ENCODE measurements at regions not wholly inside any gene's neighbourhood (a gene's known extent, or its start where the extent isn't known, plus 50 kb on each side); places are given as distances from the start of the nearest gene placed in this dataset.

- TF ChIP-seq ZBTB7A (IDR thresholded peaks at IDR 0.05; ENCODE audit: low read depth), result no peak
- no peak for TF ChIP-seq TEAD4 (IDR thresholded peaks at IDR 0.05)
- no peak for TF ChIP-seq MAX (IDR thresholded peaks at IDR 0.05)
- TF ChIP-seq REST (IDR thresholded peaks at IDR 0.05; ENCODE audit: low read depth), result no peak
- TF ChIP-seq EP300 (IDR thresholded peaks at IDR 0.05; ENCODE audit: borderline replicate concordance), result no peak
- no peak for TF ChIP-seq YY1 (IDR thresholded peaks at IDR 0.05; ENCODE audit: low read depth)
- no peak for TF ChIP-seq RAD21 (IDR thresholded peaks at IDR 0.05; ENCODE audit: low read depth)
- TF ChIP-seq CEBPB (IDR thresholded peaks at IDR 0.05), result no peak
- TF ChIP-seq CREB1 (IDR thresholded peaks at IDR 0.05; ENCODE audit: low read depth), result no peak
- no peak for TF ChIP-seq TCF12 (IDR thresholded peaks at IDR 0.05; ENCODE audit: low read depth)
- no peak for TF ChIP-seq NFIC (IDR thresholded peaks at IDR 0.05)
- TF ChIP-seq EGR1 (IDR thresholded peaks at IDR 0.05), result no peak
Measured at GRCh38 chr12:58576081-58576480, 344.2 kb downstream of the LRIG3 start.

- TF ChIP-seq CREB1 (IDR thresholded peaks at IDR 0.05; ENCODE audit: low read depth), result no peak
- no peak for TF ChIP-seq FOXM1 (IDR thresholded peaks at IDR 0.05; ENCODE audit: borderline replicate concordance, low read depth)
- no peak for TF ChIP-seq CEBPB (IDR thresholded peaks at IDR 0.05)
- TF ChIP-seq EGR1 (IDR thresholded peaks at IDR 0.05), result no peak
- no peak for TF ChIP-seq TAF1 (IDR thresholded peaks at IDR 0.05; ENCODE audit: low read depth)
- no peak for TF ChIP-seq REST (IDR thresholded peaks at IDR 0.05; ENCODE audit: low read depth)
- TF ChIP-seq TCF12 (IDR thresholded peaks at IDR 0.05; ENCODE audit: low read depth), result no peak
- TF ChIP-seq YY1 (IDR thresholded peaks at IDR 0.05; ENCODE audit: low read depth), result no peak
- no peak for TF ChIP-seq TEAD4 (IDR thresholded peaks at IDR 0.05)
- TF ChIP-seq EP300 (IDR thresholded peaks at IDR 0.05; ENCODE audit: borderline replicate concordance), result no peak
- no peak for TF ChIP-seq USF1 (IDR thresholded peaks at IDR 0.05)
Measured at GRCh38 chr12:58576916-58577315, 343.4 kb downstream of the LRIG3 start.

- TF ChIP-seq USF1 (IDR thresholded peaks at IDR 0.05) (no peak), TCF12 (IDR thresholded peaks at IDR 0.05; ENCODE audit: low read depth) (no peak), ZBTB7A (IDR thresholded peaks at IDR 0.05; ENCODE audit: low read depth) (no peak), EP300 (IDR thresholded peaks at IDR 0.05; ENCODE audit: borderline replicate concordance) (no peak), YY1 (IDR thresholded peaks at IDR 0.05; ENCODE audit: low read depth) (no peak), TAF1 (IDR thresholded peaks at IDR 0.05; ENCODE audit: low read depth) (no peak), CREB1 (IDR thresholded peaks at IDR 0.05; ENCODE audit: low read depth) (no peak), CEBPB (IDR thresholded peaks at IDR 0.05) (no peak), NFIC (IDR thresholded peaks at IDR 0.05) (no peak), EGR1 (IDR thresholded peaks at IDR 0.05) (no peak), REST (IDR thresholded peaks at IDR 0.05; ENCODE audit: low read depth) (no peak), TEAD4 (IDR thresholded peaks at IDR 0.05) (no peak), FOXM1 (IDR thresholded peaks at IDR 0.05; ENCODE audit: borderline replicate concordance, low read depth) (no peak), MAX (IDR thresholded peaks at IDR 0.05) (no peak), RAD21 (IDR thresholded peaks at IDR 0.05; ENCODE audit: low read depth) (no peak)
Measured at GRCh38 chr12:58580095-58580494, 340.2 kb downstream of the LRIG3 start.

DNA sequence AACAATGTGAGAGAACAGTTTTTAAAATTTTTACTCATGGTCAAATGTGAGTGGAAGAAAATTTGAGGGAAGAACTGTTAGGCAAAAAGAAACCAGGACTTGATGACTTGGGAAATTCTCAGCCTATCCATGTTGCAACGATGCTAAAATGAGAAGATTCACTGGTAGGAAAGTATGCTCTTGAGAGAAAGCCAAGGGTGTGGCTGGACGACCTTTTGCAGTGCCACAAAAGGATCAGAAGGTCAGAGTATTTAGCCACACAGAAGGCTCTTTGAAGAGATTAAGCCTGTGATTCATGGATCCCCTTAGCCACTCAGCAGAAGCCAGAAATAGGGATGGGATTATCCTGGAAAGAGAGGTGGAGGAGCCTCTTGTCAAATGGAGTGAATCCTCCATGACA lies 336.8 kb downstream of the LRIG3 start:
- TF ChIP-seq ZBTB7A (IDR thresholded peaks at IDR 0.05; ENCODE audit: low read depth) (no peak), FOXM1 (IDR thresholded peaks at IDR 0.05; ENCODE audit: borderline replicate concordance, low read depth) (no peak), TCF12 (IDR thresholded peaks at IDR 0.05; ENCODE audit: low read depth) (no peak), YY1 (IDR thresholded peaks at IDR 0.05; ENCODE audit: low read depth) (no peak)

- TF ChIP-seq REST (IDR thresholded peaks at IDR 0.05; ENCODE audit: low read depth) (no peak), EGR1 (IDR thresholded peaks at IDR 0.05) (no peak), ZBTB7A (IDR thresholded peaks at IDR 0.05; ENCODE audit: low read depth) (no peak), TAF1 (IDR thresholded peaks at IDR 0.05; ENCODE audit: low read depth) (no peak), CEBPB (IDR thresholded peaks at IDR 0.05) (no peak), NFIC (IDR thresholded peaks at IDR 0.05) (no peak), FOXM1 (IDR thresholded peaks at IDR 0.05; ENCODE audit: borderline replicate concordance, low read depth) (no peak), RAD21 (IDR thresholded peaks at IDR 0.05; ENCODE audit: low read depth) (no peak), EP300 (IDR thresholded peaks at IDR 0.05; ENCODE audit: borderline replicate concordance) (no peak), YY1 (IDR thresholded peaks at IDR 0.05; ENCODE audit: low read depth) (no peak), CREB1 (IDR thresholded peaks at IDR 0.05; ENCODE audit: low read depth) (no peak), MAX (IDR thresholded peaks at IDR 0.05) (no peak)
Measured at GRCh38 chr12:58583940-58584339, 336.4 kb downstream of the LRIG3 start.

Measured in Ishikawa (cell line).